ENCODE measurements at regions not wholly inside any gene's neighbourhood (a gene's known extent, or its start where the extent isn't known, plus 50 kb on each side); places are given as distances from the start of the nearest gene placed in this dataset.

GRCh38 chr5:21594566-21594965, 1258.6 kb downstream of the CDH12 start:
- Histone ChIP-seq H3K9me3 (ENCODE audit: low read depth) (no peaks in the 10 kb centered on the region), H4K20me1 (ENCODE audit: low read depth) (no peaks in the 10 kb centered on the region)
- no peaks in the 10 kb centered on the region for H3K27me3 Mint-ChIP-seq (ENCODE audit: insufficient read depth, low read depth)

GRCh38 chr5:21593261-21593660, 1259.9 kb downstream of the CDH12 start:
- H3K9me3 ChIP-seq (ENCODE audit: low read depth): no peaks in the 10 kb centered on the region
- Mint-ChIP-seq H3K27me3 (ENCODE audit: insufficient read depth, low read depth) (no peaks in the 10 kb centered on the region), H3K4me1 (peaks cover 3% of the 10 kb centered on the region), H3K27ac (no peak overlapping the region), H3K4me3 (no peak overlapping the region), H3K36me3 (no peaks in the 10 kb centered on the region), H3K9me3 (no peaks in the 10 kb centered on the region)
- no peak overlapping the region for H3K4me2 ChIP-seq
- no peak for DNase-seq (ENCODE audit: low spot score)
- H3K4me1 ChIP-seq: no peaks in the 10 kb centered on the region
- H3K36me3 ChIP-seq: no peaks in the 10 kb centered on the region
- no peaks in the 10 kb centered on the region for H3K79me2 ChIP-seq (ENCODE audit: low read depth)
- TF ChIP-seq EZH2phosphoT487 (IDR thresholded peaks at IDR 0.05): no peak
- TF ChIP-seq, protein P1, sequence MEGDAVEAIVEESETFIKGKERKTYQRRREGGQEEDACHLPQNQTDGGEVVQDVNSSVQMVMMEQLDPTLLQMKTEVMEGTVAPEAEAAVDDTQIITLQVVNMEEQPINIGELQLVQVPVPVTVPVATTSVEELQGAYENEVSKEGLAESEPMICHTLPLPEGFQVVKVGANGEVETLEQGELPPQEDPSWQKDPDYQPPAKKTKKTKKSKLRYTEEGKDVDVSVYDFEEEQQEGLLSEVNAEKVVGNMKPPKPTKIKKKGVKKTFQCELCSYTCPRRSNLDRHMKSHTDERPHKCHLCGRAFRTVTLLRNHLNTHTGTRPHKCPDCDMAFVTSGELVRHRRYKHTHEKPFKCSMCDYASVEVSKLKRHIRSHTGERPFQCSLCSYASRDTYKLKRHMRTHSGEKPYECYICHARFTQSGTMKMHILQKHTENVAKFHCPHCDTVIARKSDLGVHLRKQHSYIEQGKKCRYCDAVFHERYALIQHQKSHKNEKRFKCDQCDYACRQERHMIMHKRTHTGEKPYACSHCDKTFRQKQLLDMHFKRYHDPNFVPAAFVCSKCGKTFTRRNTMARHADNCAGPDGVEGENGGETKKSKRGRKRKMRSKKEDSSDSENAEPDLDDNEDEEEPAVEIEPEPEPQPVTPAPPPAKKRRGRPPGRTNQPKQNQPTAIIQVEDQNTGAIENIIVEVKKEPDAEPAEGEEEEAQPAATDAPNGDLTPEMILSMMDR (IDR thresholded peaks at IDR 0.05): no peak
- no peak for TF ChIP-seq EZH2 (IDR thresholded peaks at IDR 0.05)
- H4K20me1 ChIP-seq (ENCODE audit: low read depth): no peaks in the 10 kb centered on the region
- no peaks in the 10 kb centered on the region for H3K27me3 ChIP-seq
- no peak overlapping the region for H2AFZ ChIP-seq (replicated peaks)
- no peak overlapping the region for H3K9ac ChIP-seq
- H3K27ac ChIP-seq: no peak overlapping the region
- no peak overlapping the region for H3K4me3 ChIP-seq
- H3F3A ChIP-seq (ENCODE audit: low read depth): no peaks in the 10 kb centered on the region

More at GRCh38 chr5:21594566-21594965, 1258.6 kb downstream of the CDH12 start:
- Mint-ChIP-seq H3K9me3 (no peaks in the 10 kb centered on the region), H3K36me3 (no peaks in the 10 kb centered on the region), H3K4me1 (peaks cover 3% of the 10 kb centered on the region), H3K4me3 (no peak overlapping the region), H3K27ac (no peak overlapping the region)
- no peak overlapping the region for H2AFZ ChIP-seq (replicated peaks)
- H3K4me2 ChIP-seq: no peak overlapping the region
- H3F3A ChIP-seq (ENCODE audit: low read depth): no peaks in the 10 kb centered on the region
- H3K4me1 ChIP-seq: no peaks in the 10 kb centered on the region
- H3K36me3 ChIP-seq: no peaks in the 10 kb centered on the region
- no peak overlapping the region for H3K9ac ChIP-seq
- no peak overlapping the region for H3K27ac ChIP-seq
- no peak for TF ChIP-seq EZH2phosphoT487 (IDR thresholded peaks at IDR 0.05)
- no peak for TF ChIP-seq EZH2 (IDR thresholded peaks at IDR 0.05)
- TF ChIP-seq, protein P1 (IDR thresholded peaks at IDR 0.05): no peak
- no peak for DNase-seq (ENCODE audit: low spot score)
- no peaks in the 10 kb centered on the region for H3K79me2 ChIP-seq (ENCODE audit: low read depth)
- H3K27me3 ChIP-seq: no peaks in the 10 kb centered on the region
- H3K4me3 ChIP-seq: no peak overlapping the region

- Mint-ChIP-seq H3K27me3 (ENCODE audit: insufficient read depth, low read depth) (no peaks in the 10 kb centered on the region), H3K9me3 (peaks cover 2% of the 10 kb centered on the region), H3K27ac (no peak overlapping the region), H3K36me3 (peaks cover 13% of the 10 kb centered on the region), H3K4me3 (no peak overlapping the region), H3K4me1 (no peaks in the 10 kb centered on the region)
- no peak overlapping the region for H3K4me2 ChIP-seq
- no peak overlapping the region for H3K27ac ChIP-seq
- no peak overlapping the region for H3K4me3 ChIP-seq
- DNase-seq (ENCODE audit: low spot score): no peak
- H3K9ac ChIP-seq: no peak overlapping the region
- no peaks in the 10 kb centered on the region for H3F3A ChIP-seq (ENCODE audit: low read depth)
- H2AFZ ChIP-seq (replicated peaks): no peak overlapping the region
- H3K9me3 ChIP-seq (ENCODE audit: low read depth): no peaks in the 10 kb centered on the region
- no peaks in the 10 kb centered on the region for H4K20me1 ChIP-seq (ENCODE audit: low read depth)
- H3K4me1 ChIP-seq: no peaks in the 10 kb centered on the region
- TF ChIP-seq EZH2phosphoT487 (IDR thresholded peaks at IDR 0.05) (no peak), EZH2 (IDR thresholded peaks at IDR 0.05) (no peak)
- TF ChIP-seq, protein P1 (IDR thresholded peaks at IDR 0.05): no peak
- no peaks in the 10 kb centered on the region for H3K27me3 ChIP-seq
- H3K79me2 ChIP-seq (ENCODE audit: low read depth): no peaks in the 10 kb centered on the region
- no peaks in the 10 kb centered on the region for H3K36me3 ChIP-seq
Measured at GRCh38 chr5:21581508-21581907, 1271.6 kb downstream of the CDH12 start.

Data from neural progenitor cell (in vitro differentiated cells).